H1 (cell line): ENCODE measurements at regions not wholly inside any gene's neighbourhood (a gene's known extent, or its start where the extent isn't known, plus 50 kb on each side); places are given as distances from the start of the nearest gene placed in this dataset.

Experiments
- CTCF ChIA-PET: fragments of 300-600 bp; sonication (Branson Sonifier 250); formaldehyde crosslinking; loops from one replicate; lab custom pipeline; 2021; ENCODE audit not compliant: partially characterized antibody; lab: Charles Lee
- POLR2A ChIA-PET: fragments of 300-600 bp; sonication (Branson Sonifier 250); formaldehyde crosslinking; loops from one replicate; lab custom pipeline; 2021; ENCODE audit warnings: inconsistent platforms; ENCODE audit not compliant: partially characterized antibody; lab: Charles Lee
- DNase-seq, 2 experiments: peaks; one replicate each; pipeline versions ENCODE4 v3.0.0 to v3.0.0-alpha.2; 2010 to 2022; ENCODE audit warnings: low spot score in 2 of 2, low read depth in 1 of 2, mixed read lengths in 1 of 2
- FAIRE-seq: peaks from 2 replicates; lab custom pipeline; 2011; peaks lifted over from hg19 to GRCh38; lab: Jason Lieb, UNC
- H2AFZ ChIP-seq: 2 replicates; pipeline ENCODE4 v1.8.1; 2012; ENCODE audit warnings: low read length, inconsistent platforms
- H2AK5ac ChIP-seq: 2 replicates; pipeline ENCODE4 v1.6.1; 2013; ENCODE audit warnings: low read depth, low read length
- H2BK120ac ChIP-seq: replicated peaks from 2 replicates; pipeline ENCODE3; 2013; ENCODE audit warnings: low read depth, low read length, inconsistent platforms
- H2BK12ac ChIP-seq: 2 replicates; pipeline ENCODE4 v1.6.1; 2013; ENCODE audit warnings: low read depth, low read length
- H2BK15ac ChIP-seq: 2 replicates; pipeline ENCODE4 v1.6.1; 2013; ENCODE audit warnings: low read length
- H2BK20ac ChIP-seq: 2 replicates; pipeline ENCODE4 v1.6.1; 2013; ENCODE audit warnings: low read length
- H2BK5ac ChIP-seq: 2 replicates; pipeline ENCODE4 v1.6.1; 2013; ENCODE audit warnings: low read depth, low read length
- H3K14ac ChIP-seq: 2 replicates; pipeline ENCODE4 v1.6.1; 2013; ENCODE audit warnings: inconsistent platforms; ENCODE audit not compliant: insufficient read length
- H3K18ac ChIP-seq: 2 replicates; pipeline ENCODE4 v1.6.1; 2013; ENCODE audit warnings: low read length; ENCODE audit errors: extremely low read depth
- H3K23ac ChIP-seq: 2 replicates; pipeline ENCODE4 v1.6.1; 2013; ENCODE audit warnings: inconsistent platforms; ENCODE audit not compliant: insufficient read length
- H3K23me2 ChIP-seq: 2 replicates; pipeline ENCODE4 v1.6.1; 2013; ENCODE audit warnings: low read depth, low read length
- H3K27ac ChIP-seq: 2 replicates; pipeline ENCODE4 v1.6.1; 2011; ENCODE audit warnings: low read depth, low read length, inconsistent platforms
- H3K27me3 ChIP-seq, 4 experiments: replicated peaks in 1 of 4; 1 replicate in 1 of 4; 2 replicates in 3 of 4; pipeline versions ENCODE4 v1.6.1 to v1.8.1; 2011 to 2013; ENCODE audit warnings: low read length in 3 of 4, mild to moderate bottlenecking in 3 of 4, inconsistent platforms in 2 of 4, mixed read lengths in 2 of 4, moderate library complexity in 1 of 4; ENCODE audit not compliant: control insufficient read depth in 3 of 4, insufficient read depth in 3 of 4; ENCODE audit errors: extremely low read depth in 1 of 4
- H3K36me3 ChIP-seq, 4 experiments: 2 replicates each; pipeline versions ENCODE4 v1.6.1 to v1.8.1; 2011 to 2013; ENCODE audit warnings: mild to moderate bottlenecking in 4 of 4, low read length in 3 of 4, moderate library complexity in 2 of 4, control low read depth in 1 of 4, inconsistent platforms in 1 of 4; ENCODE audit not compliant: insufficient read depth in 4 of 4, control insufficient read depth in 2 of 4
- H3K4ac ChIP-seq: replicated peaks from 2 replicates; pipeline ENCODE3; 2013; ENCODE audit warnings: low read length, low read depth, mixed read lengths, inconsistent platforms; ENCODE audit not compliant: insufficient read length
- H3K4me1 ChIP-seq, 4 experiments: replicated peaks in 1 of 4; 1 replicate in 1 of 4; 2 replicates in 3 of 4; pipeline versions ENCODE4 v1.6.1 to v1.8.1; 2011 to 2013; ENCODE audit warnings: low read length in 3 of 4, inconsistent platforms in 2 of 4, mixed read lengths in 1 of 4; ENCODE audit not compliant: insufficient read depth in 4 of 4, control insufficient read depth in 3 of 4
- H3K4me2 ChIP-seq, 2 experiments: 2 replicates each; pipeline versions ENCODE4 v1.6.1 to v1.8.1; 2011 to 2013; ENCODE audit warnings: low read depth in 2 of 2, low read length in 2 of 2, control low read depth in 1 of 2, inconsistent platforms in 1 of 2, mild to moderate bottlenecking in 1 of 2; ENCODE audit not compliant: insufficient read depth in 1 of 2
- H3K4me3 ChIP-seq, 4 experiments: fragments of 200-600, 300-600 bp in 1 of 4; sonication (generic), shearing (Covaris generic), sonication (Bioruptor Twin) in 1 of 4; 2 replicates each; pipeline versions ENCODE4 v1.5.1 to v1.8.1; 2011 to 2016; ENCODE audit warnings: low read length in 4 of 4, low read depth in 3 of 4, control low read depth in 2 of 4, inconsistent platforms in 2 of 4, mild to moderate bottlenecking in 2 of 4, mixed read lengths in 1 of 4, moderate library complexity in 1 of 4; ENCODE audit not compliant: insufficient read depth in 2 of 4; ENCODE audit errors: extremely low read depth in 1 of 4
- H3K56ac ChIP-seq: replicated peaks from 2 replicates; pipeline ENCODE3; 2013; ENCODE audit warnings: low read depth, mild to moderate bottlenecking, mixed read lengths, low read length, inconsistent platforms; ENCODE audit not compliant: insufficient read length
- H3K79me1 ChIP-seq: 2 replicates; pipeline ENCODE4 v1.6.1; 2013; ENCODE audit warnings: low read depth, low read length, control low read depth
- H3K79me2 ChIP-seq, 2 experiments: 2 replicates each; pipeline versions ENCODE4 v1.6.1 to v1.8.1; 2012 to 2013; ENCODE audit warnings: low read length in 2 of 2, mild to moderate bottlenecking in 2 of 2, inconsistent platforms in 1 of 2; ENCODE audit not compliant: insufficient read depth in 2 of 2, control insufficient read depth in 1 of 2
- H3K9ac ChIP-seq, 4 experiments: replicated peaks in 1 of 4; 1 replicate in 1 of 4; 2 replicates in 3 of 4; pipeline versions ENCODE4 v1.6.1 to v1.8.1; 2011 to 2013; ENCODE audit warnings: low read depth in 3 of 4, low read length in 3 of 4, control low read depth in 2 of 4, mild to moderate bottlenecking in 2 of 4, moderate library complexity in 2 of 4, inconsistent platforms in 1 of 4; ENCODE audit errors: extremely low read depth in 1 of 4
- H3K9me3 ChIP-seq, 2 experiments: 2 replicates each; pipeline versions ENCODE4 v1.6.1 to v1.8.1; 2012 to 2013; ENCODE audit warnings: mild to moderate bottlenecking in 2 of 2, moderate library complexity in 2 of 2, control low read depth in 1 of 2, inconsistent platforms in 1 of 2, low read depth in 1 of 2, low read length in 1 of 2, mixed read lengths in 1 of 2; ENCODE audit not compliant: insufficient read depth in 2 of 2
- H4K20me1 ChIP-seq, 2 experiments: replicated peaks in 1 of 2; 2 replicates each; pipeline versions ENCODE3 to v1.8.1; 2011 to 2013; ENCODE audit warnings: inconsistent platforms in 2 of 2, low read length in 2 of 2, mild to moderate bottlenecking in 1 of 2; ENCODE audit not compliant: insufficient read depth in 2 of 2, control insufficient read depth in 1 of 2
- H4K5ac ChIP-seq: 2 replicates; pipeline ENCODE4 v1.6.1; 2013; ENCODE audit warnings: low read length, low read depth, mixed read lengths, inconsistent platforms; ENCODE audit not compliant: insufficient read length
- H4K8ac ChIP-seq: 2 replicates; pipeline ENCODE4 v1.8.0; 2013; ENCODE audit warnings: mild to moderate bottlenecking, moderate library complexity, low read length, inconsistent platforms; ENCODE audit not compliant: insufficient read depth; ENCODE audit errors: extremely low read depth
- H4K91ac ChIP-seq: replicated peaks from 2 replicates; pipeline ENCODE3; 2013; ENCODE audit warnings: low read length, mixed read lengths, inconsistent platforms; ENCODE audit not compliant: insufficient read length
- SIN3A ChIP-seq, 2 experiments: IDR thresholded peaks in 1 of 2; conservative IDR thresholded peaks in 1 of 2; 2 replicates each; pipeline ENCODE4 v1.6.1; 2011 to 2012; ENCODE audit warnings: low read length in 2 of 2, improper control_type of control experiment in 1 of 2, low read depth in 1 of 2, mild to moderate bottlenecking in 1 of 2
- SP2 ChIP-seq: IDR thresholded peaks from 2 replicates; pipeline ENCODE4 v1.6.1; 2012; ENCODE audit warnings: mild to moderate bottlenecking, low read length, inconsistent platforms
- WGBS, 2 experiments: shearing (Covaris generic) in 1 of 2; methylation state at CpG; one replicate each; pipeline versions ENCODE4 v1.1.6 to v1.1.7; 2013 to 2015; ENCODE audit warnings: low lambda C conversion rate in 2 of 2, mixed read lengths in 2 of 2, inconsistent platforms in 1 of 2, low coverage in 1 of 2, missing lambda C conversion rate in 1 of 2; ENCODE audit not compliant: insufficient replicate concordance in 2 of 2, insufficient coverage in 1 of 2, insufficient read length in 1 of 2; ENCODE audit errors: extremely low coverage in 1 of 2, missing lambda C conversion rate in 1 of 2; 5-methylcytosine and 5-hydroxymethylcytosine counted together

DNA sequence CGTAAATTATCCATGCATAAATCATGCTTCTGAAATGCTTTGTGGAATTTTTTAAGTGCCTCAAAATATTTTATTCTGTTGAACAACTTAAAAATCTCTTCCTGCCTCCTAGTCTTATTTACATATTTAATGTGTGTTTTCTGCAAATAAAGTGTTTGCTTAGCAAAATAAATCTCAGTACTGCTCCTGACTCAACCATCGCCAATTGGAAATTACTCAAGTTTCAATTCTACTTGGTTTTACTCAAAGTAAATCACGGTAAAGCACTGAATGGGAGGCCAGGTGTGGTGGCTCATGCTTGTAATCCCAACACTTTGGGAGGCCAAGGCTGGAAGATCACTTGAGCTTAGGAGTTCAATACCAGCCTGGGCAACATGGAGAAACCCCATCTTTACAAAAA is 152.2 kb upstream of the NR5A2 start:
- Histone ChIP-seq H4K91ac (no peak overlapping the region), H2BK120ac (no peak overlapping the region), H3K27me3 (no peaks in the 10 kb centered on the region), H2BK15ac (no peak overlapping the region), H3K79me2 (no peaks in the 10 kb centered on the region), H2AFZ (no peak overlapping the region), H4K5ac (no peak overlapping the region), H4K8ac (no peak overlapping the region), H3K56ac (no peak overlapping the region), H3K79me1 (no peaks in the 10 kb centered on the region), H2BK20ac (no peak overlapping the region), H3K27ac (no peak overlapping the region), H3K4me3 (no peak overlapping the region), H3K36me3 (no peaks in the 10 kb centered on the region), H3K18ac (no peak overlapping the region), H3K4ac (no peak overlapping the region), H3K9me3 (no peaks in the 10 kb centered on the region), H4K20me1 (no peaks in the 10 kb centered on the region), H2BK12ac (no peak overlapping the region), H3K14ac (no peak overlapping the region), H3K9ac (no peak overlapping the region), H3K4me2 (no peak overlapping the region), H3K23ac (no peak overlapping the region), H2BK5ac (no peak overlapping the region), H2AK5ac (no peak overlapping the region), H3K23me2 (no peaks in the 10 kb centered on the region), H3K4me1 (no peaks in the 10 kb centered on the region)
- POLR2A ChIA-PET = no interaction called here
- no peak for TF ChIP-seq SIN3A (conservative IDR thresholded peaks at IDR 0.05 in 1 of 2, IDR thresholded peaks at IDR 0.05 in 1 of 2; ENCODE audit: low read depth in 1 of 2, low read length in 2 of 2)
- no peak for TF ChIP-seq SP2
- CTCF ChIA-PET = interaction anchor here (0.5 kb wide), 1 partner anchor 44 kb away, joined by 3 read pairs; no protein-coding TSS in a partner anchor
- no peak for FAIRE-seq
- WGBS, 2 experiments = 87% methylated on average over 3 of the region's 3 CpGs; no CpG with 5 or more reads in 1 of the 2 experiments
- DNase-seq = no peak
